Tongue (tissue), 1 donor: ENCODE measurements at regions not wholly inside any gene's neighbourhood (a gene's known extent, or its start where the extent isn't known, plus 50 kb on each side); places are given as distances from the start of the nearest gene placed in this dataset.
"Not testable (repeated sequence)": the region's sequence is repeated elsewhere in the genome, so short reads cannot be mapped to it uniquely, and the experiment has no call there.

ENCODE experiments used
- DNase-seq: peaks from one replicate; pipeline ENCODE4 v3.0.0-alpha.2; 2015

DNA sequence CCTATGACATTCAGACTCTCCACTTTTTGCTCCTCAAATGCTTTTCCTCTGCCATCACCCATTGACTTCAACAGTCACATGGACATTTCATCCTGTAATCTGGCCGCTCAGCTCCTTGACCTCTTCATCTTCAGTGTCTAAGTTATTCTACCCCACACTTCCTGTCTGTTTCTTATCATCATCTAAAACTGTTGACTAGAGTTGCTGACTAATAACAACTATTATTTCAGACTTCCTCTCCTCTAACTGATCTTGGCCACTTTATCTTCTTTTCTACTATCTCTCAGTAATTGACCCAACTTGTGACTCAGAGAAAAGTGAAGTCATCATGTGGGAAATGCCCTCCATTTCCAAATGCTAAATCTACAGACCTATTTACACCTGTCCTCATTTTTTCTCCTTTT lies 254.7 kb upstream of the TRPC7 start:
- no peak for DNase-seq

DNA sequence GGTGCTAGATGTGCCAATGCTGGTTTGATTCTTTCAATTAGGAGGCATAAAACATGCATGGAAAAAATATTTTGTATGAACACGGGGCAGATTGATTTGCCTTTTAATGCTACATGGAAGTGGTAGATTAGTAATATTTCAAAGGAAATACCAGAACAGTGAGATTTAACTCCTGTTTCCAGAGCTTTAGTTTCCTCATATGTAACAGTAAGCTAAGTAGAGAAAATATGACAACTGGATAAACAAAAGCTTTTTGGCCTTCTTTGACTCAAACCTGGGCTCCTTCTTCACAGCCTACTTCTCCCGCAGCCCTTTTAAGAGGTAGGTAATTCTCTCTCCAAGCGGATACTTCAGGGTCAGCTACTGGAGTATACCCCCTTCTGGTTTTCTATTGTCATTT lies 254.2 kb upstream of the TRPC7 start:
- DNase-seq: no peak

DNA sequence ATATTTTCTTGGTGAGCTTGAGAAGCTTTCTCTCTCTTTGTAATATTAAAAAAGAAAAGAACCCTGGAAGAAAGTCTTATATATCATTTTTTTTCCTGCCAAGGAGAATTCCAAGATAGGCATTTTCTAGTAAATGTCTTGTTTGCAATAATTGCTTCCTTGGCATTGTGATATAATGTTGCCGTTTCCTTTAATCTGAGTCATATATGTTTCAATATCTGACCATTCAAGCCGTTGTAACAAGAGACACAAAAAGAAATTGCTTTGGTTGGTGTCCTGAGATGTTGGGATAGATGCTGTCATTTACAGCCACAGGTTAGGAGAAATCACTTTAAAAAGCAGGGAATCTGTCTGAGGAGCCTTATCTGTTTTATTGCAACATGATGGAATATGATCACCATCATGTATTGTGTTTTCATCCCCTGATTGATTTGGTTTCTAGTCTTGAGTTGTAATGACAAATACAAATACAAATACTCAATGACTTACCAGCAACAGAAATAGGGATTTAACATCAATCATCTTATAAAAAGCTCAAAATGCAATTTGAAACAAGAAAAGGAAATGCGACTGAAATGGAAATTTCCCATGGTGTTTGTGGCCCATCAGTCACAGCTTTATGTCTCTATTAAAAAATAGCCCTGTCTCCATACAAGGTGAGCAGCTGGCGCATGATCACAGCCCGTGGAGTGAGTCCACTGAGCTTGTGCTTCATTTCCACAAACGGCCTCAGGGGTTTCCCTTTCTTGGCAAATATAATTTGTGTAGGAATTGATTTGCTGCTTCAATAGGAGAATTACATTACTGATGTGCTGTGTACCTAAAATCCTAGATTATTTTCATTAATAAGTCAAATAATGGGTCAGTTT lies 250.1 kb upstream of the TRPC7 start:
- DNase-seq: no peak

DNA sequence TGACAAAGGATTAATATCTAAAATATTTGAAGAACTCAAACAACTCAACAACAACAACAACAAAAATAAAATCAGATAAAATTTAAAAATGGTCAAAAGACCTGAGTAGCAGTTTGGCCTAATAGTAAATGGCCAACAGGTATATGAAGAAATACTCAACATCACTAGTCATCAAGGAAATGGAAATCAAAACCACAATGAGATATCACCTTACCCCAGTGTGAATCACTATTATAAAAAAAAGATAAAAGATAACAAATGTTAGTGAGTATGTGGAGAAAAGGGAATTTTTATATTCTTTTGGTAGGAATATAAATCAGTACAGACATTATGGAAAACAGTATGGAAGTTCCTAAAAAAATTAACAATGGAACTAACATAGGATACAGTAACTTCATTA lies 247.9 kb upstream of the TRPC7 start:
- no peak for DNase-seq

DNA sequence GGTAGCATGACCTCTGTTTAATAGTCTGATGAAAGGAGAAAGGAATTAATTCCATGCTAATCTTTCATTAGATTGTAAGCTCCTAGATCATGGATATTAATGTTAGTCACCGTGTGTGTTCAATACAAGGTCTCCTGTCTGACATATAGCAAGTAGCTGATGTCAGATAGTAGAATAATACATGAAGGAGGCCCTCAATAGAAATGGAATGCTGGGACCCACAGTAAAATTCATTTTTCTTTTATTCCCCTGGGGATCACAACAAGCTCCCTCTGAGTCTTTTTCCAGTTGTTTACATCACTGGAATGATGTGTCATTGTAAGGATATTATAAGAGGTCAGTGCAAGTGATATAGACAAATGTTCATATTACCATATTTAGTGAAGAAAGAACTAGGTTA lies 240.3 kb upstream of the TRPC7 start:
- no peak for DNase-seq

DNA sequence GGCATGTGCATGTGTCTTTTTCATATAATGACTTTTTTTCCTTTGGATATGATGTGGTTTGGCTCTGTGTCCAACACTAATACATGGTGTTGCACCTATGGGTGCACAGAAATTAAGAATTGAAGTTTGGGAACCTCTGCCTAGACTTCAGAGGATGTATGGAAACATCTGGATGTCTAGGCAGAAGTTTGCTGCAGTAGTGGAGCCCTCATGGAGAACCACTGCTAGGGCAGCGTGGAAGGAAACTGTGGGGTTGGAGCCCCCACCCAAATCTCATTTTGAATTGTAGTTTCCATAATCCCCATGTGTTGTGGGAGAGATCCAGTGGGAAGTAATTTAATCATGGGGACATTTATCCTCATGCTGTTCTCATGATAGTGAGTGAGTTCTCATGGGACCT lies 235.0 kb upstream of the TRPC7 start:
- no peak for DNase-seq

DNA sequence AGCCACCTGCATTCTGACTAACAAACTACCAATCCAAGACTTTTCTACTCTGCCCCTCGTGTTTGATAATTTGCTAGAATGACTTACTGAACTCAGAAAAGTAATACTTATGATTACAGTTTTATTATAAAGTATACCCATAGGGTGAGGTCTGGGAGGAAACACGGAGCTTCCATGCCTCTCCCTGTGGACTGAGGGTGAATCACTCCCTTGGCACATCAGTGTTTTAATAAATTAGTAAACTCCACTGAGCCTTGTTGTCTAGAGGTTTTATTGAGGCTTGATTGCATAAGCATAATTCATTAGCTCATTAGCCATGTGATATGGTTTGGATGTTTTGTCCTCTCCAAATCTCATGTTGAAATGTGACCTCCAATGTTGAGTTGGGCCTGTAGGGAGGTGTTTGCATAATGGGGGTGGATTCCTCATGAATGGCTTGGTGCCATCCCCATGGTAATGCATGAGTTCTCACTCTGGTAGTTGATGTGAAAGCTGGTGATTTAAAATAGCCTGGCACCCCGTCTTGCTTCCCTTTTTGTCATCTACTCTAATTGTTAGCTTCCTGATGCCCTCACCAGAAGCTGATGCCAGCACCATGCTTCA lies 233.6 kb upstream of the TRPC7 start:
- no peak for DNase-seq

DNA sequence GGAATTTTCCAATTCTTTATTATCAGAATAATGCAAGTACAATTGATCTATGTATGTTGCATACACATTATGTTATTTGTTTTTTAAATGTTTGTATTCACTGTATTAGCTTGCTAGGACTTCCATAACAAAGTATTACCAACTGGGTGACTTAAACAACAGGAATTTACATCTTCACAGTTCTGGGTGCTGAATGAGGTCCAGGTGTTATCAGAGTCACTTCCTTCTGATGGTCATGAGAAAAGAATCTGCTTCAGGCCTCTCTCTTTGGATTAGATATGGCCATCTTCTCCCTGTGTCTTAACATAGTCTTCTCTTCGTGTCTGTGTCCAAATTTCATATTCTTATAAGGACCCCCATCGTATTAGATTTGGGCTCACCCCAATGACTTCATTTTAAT lies 229.1 kb upstream of the TRPC7 start:
- no peak for DNase-seq

DNA sequence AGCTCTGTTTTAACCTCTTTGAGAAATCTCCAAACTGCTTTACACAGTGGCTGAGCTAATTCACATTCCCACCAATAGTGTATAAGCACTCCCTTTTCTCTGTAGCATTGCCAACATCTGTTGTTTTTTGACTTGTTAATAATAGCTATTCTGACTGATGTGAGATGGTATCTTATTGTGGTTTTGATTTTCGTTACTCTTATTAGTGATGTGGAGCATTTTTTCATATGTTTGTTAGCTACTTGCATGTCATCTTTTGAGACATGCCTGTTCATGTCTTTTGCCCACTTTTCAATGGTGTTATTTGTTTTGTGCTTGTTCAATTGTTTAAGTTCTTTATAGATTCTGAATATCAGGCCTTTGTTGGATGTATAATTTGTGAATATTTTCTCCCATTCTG lies 225.2 kb upstream of the TRPC7 start:
- no peak for DNase-seq

DNA sequence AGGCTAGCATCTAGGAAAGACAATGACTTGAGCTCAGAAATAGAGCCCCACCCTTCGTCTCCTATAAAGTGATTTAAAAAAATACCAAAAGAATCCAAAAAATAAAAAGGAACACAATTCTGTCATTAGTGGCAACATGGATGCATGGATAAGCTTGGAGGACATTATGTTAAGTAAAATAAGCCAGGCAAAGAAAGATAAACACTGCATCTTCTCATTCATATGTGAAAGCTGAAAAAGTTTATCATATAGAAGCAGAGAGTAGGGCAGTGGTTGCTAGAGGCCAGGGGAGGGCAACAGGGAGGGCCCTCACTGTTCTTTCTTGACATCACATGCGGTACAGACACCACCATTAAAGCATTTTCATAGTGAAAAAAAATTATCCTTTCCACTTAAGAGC lies 220.9 kb upstream of the TRPC7 start:
- DNase-seq: no peak

DNA sequence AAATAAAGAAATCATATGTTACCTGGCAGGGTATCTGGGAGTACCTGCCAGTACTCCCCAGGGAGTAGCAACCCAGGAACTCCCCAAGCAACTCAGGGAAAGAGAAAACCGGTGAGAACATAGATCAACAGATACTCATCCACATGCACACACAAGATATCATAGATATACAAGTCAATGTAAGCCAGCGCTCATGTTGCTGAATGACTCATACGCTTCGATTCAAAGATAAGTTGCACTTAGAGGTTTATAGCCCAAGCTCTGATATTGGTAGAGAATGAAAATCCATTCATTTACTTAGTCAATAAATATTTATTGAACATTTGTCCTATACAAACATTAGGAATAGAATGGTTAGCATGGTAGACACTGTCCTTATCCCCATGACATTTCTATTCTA lies 219.1 kb upstream of the TRPC7 start:
- no peak for DNase-seq

DNA sequence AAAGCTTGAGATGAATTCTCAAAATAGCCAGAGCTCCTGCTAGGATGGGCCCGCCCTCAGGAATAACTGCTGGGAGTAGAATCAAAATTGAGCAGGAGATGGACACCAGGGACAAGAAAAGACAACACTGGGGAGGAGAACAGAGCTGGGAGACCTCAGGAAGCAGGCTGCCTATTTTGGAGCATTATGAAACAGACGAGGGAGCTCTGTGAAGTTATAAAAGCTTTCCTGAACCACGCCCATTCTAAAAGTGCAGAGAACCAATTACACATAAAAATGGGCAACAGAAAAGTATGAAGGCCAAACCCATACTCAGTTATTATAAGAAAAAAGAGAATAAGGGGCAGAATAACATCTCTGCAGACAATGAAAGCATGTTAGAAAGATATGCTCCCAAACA lies 213.9 kb upstream of the TRPC7 start:
- no peak for DNase-seq

DNA sequence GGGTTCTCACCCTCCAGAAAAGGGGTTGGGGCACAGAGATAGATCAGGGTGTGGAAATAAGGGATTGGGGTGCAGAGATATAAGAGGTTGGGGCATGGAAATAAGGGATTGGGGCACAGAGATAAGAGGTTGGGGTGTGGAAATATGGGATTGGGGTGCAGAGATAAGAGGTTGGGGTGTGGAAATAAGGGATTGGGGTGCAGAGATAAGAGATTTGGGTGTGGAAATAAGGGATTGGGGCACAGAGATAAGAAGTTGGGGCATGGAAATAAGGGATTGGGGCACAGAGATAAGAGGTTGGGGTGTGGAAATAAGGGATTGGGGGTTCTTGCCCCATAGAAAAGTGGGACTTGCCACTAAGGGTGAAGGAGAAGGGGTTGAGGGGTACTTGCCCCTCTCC lies 204.5 kb upstream of the TRPC7 start:
- DNase-seq: not testable (repeated sequence)

DNA sequence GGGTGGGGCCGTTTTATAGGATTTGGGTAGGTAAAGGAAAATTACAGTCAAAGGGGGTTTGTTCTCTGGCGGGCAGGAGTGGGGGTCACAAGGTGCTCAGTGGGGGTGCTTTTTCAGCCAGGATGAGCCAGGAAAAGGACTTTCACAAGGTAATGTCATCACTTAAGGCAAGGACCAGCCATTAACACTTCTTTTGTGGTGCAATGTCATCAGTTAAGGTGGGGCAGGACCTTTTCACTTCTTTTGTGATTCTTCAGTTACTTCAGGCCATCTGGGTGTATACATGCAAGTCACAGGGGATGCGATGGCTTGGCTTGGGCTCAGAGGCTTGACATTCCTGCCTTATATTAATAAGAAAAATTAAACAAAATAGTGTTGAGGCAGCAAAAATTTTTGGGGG lies 200.1 kb upstream of the TRPC7 start:
- not testable (repeated sequence) for DNase-seq

DNA sequence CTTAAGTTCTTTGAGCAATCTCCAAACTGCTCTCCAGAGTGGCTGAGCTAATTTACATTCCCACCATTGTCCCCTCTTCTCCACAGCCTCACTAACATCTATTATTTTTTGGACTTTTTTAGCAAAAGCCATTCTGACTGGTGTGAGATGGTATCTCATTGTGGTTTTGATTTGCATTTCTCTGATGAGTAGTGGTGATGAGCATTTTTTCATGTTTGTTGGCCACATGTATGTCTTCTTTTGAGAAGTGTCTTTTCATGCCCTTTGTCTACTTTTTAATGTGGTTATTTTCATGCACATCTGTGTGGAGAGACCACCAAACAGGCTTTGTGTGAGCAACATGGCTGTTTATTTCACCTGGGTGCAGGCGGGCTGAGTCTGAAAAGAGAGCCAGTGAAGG lies 199.7 kb upstream of the TRPC7 start:
- not testable (repeated sequence) for DNase-seq

DNA sequence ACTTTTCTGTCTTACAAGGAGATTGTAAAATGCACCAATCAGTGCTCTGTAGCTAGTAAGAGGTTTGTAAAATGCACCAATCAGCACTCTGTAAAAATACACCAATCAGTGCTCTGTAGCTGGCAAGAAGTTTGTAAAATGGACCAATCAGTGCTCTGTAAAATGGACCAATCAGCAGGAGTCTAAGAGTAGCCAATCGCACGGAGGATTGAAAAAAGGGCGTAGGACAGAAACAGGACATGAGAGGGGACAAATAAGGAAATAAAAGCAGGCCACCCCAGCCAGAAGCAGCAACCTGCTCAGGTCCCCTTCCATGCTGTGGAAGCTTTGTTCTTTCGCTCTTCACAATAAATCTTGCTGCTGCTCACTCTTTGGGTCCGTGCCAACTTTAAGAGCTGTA lies 199.1 kb upstream of the TRPC7 start:
- not testable (repeated sequence) for DNase-seq

DNA sequence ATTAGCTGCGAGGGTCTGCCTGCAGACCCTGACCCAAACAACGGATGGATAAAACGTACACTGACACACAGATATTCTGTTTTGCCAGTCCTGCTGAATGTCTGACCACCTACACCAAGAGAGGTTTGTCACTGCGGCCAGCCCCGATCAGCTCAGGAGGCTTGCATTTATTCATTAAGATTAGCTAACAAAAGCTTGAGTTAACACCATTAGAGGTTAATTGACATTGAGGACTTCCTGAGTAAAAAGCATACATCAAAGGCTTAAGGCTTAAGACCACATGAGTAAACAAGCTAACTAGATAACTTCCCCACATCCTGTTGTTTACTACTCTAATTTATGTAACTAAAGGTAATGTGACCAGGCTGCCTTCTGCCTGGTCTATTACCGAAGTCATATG lies 198.1 kb upstream of the TRPC7 start:
- DNase-seq: no peak

DNA sequence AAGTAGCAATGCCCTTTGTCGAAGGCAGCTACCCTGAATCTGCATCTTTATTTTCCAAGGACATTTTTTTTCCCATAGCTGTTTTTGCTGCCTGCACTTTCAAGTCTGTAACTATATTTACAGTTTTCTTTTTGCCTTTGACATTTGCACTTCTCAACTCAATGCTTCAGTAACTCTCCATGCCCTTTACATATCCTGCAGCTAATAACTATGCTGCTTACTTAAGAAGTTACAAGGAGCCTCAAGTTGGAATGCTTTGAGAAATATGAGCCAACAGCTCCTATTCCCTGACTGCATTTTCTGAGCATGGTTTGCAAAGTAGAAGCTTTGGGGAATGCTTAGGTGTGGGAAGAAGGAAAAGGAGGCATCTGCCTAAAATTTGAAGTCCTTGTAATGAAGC lies 194.8 kb upstream of the TRPC7 start:
- DNase-seq: no peak

DNA sequence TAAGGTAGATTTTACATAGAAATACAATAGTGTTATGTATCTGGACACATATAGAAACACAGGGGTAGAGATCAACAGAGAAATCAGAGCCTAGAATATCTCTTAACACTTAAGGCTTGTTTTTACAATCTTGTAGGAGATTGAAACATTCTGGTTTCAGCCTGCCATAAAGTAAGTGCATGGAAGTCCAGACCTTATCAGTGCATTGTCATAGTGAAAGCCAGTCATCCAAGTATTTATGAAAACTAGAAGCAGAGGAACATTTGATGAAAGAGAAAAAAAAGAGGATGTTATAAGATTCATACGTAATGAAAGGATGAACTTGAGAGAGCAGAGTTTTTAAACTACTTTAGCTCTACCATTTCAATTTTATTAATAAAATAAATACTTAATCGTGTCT lies 194.3 kb upstream of the TRPC7 start:
- no peak for DNase-seq

DNA sequence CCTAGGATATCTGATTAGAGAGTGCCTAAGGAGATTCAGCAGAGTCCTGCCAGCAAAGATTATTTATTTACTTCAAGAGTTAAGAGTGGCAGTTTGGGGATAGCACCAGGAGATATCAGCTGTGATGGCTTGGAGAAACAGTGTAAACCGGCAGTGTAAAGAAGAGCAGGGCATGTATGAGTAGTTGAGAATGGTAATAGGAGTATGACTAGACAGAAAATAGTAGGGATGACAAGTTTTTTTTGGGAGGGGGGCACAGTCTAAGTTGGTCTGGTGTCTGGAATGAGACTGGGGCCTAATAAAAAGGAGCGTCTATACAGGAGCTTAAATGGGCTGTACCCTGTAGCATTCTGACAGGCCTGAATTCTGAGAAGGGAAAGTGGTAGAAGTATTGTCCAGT lies 181.8 kb upstream of the TRPC7 start:
- not testable (repeated sequence) for DNase-seq

DNA sequence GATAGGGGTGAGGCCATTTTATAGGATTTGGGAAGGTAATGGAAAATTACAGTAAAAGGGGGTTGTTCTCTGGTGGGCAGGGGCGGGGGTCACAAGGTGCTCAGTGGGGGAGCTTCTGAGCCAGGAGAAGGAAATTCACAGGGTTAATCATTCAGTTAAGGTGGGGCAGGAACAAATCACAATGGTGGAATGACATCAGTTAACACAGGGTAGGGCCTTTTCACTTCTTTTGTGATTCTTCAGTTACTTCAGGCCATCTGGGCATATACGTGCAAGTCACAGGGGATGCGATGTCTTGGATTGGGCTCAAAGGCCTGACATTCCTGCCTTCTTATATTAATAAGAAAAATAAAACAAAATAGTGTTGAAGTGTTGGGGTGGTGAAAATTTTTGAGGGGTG lies 181.1 kb upstream of the TRPC7 start:
- DNase-seq: not testable (repeated sequence)

DNA sequence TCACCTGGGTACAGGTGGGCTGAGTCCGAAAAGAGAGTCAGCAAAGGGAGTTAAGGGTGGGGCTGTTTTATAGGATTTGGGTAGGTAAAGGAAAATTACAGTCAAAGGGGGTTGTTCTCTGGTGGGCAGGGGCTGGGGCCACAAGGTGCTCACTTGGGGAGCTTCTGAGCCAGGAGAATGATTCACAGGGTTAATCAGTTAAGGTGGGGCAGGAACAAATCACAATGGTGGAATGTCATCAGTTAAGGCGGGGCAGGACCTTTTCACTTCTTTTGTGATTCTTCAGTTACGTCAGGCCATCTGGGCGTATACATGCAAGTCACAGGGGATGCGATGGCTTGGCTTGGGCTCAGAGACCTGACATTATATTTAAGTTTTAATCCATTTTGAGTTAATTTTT lies 179.7 kb upstream of the TRPC7 start:
- DNase-seq: not testable (repeated sequence)

DNA sequence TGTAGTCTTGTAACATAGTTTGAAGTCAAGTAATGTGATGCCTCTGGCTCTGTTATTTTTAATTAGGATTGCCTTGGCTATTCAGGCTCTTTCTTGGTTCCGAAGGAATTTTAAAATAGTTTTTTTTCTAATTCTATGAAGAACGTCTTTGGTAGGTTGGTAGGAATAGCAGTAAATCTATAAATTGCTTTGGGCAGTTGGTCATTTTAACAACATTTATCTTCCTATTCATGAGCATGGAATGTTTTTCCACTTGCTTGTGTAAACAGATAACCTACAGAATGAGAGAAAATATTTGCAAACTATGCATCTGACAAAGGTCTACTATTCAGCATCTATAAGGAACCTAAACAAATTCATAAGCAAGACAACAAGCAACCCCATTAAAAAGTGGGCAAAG lies 173.2 kb upstream of the TRPC7 start:
- no peak for DNase-seq

DNA sequence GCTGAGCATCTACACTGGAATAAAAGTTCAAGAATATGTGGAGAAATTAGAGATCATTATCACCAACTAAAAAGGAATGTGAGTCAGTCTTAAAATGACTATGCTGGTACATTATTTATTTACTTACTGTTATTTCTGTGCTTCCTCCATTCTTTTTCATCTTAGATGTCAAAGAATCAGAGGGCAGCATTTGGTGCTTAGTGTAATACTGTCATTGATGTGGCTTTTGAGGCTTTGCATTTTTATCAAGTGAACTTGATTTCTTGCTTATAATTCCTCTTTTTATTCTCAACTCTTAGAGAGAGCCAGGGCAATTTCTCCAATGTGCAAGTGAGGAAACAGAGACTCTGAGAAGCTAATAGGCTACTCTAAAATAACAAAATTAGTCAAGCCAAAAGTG lies 163.7 kb upstream of the TRPC7 start:
- no peak for DNase-seq
